Body of pancreas (tissue), 4 donors: ENCODE measurements at regions not wholly inside any gene's neighbourhood (a gene's known extent, or its start where the extent isn't known, plus 50 kb on each side); places are given as distances from the start of the nearest gene placed in this dataset.

Experiments
- ATAC-seq: fragments of 150-250 bp; one replicate; pipeline ENCODE4 v1.9.1; 2016
- DNase-seq, 4 donors: peaks; one replicate each; pipeline ENCODE4 v3.0.0-alpha.2; 2019
- H3K27ac ChIP-seq, 4 donors: fragments of 200-600 bp; sonication (generic); 1 replicate in 3 of 4; 2 replicates in 1 of 4; pipeline versions ENCODE4 v1.5.1 to v1.6.1; 2016 to 2019; ENCODE audit warnings: mild to moderate bottlenecking in 1 of 4, mixed read lengths in 1 of 4, moderate library complexity in 1 of 4
- H3K27me3 ChIP-seq, 2 donors: fragments of 200-600 bp; sonication (generic); one replicate each; pipeline ENCODE4 v1.6.0; 2016; ENCODE audit warnings: mild to moderate bottlenecking in 1 of 2
- H3K36me3 ChIP-seq, 2 donors: fragments of 200-600 bp; sonication (generic); replicated peaks in 1 of 2; 2 replicates each; pipeline ENCODE4 v1.5.1; 2016; ENCODE audit warnings: low read depth in 2 of 2; ENCODE audit not compliant: insufficient read depth in 1 of 2
- H3K4me1 ChIP-seq: fragments of 200-600 bp; sonication (generic); one replicate; pipeline ENCODE4 v1.6.0; 2016
- H3K4me3 ChIP-seq, 2 donors: fragments of 200-600 bp; sonication (generic); 1 replicate in 1 of 2; 2 replicates in 1 of 2; pipeline ENCODE4 v1.5.1; 2016 to 2019
- H3K9me3 ChIP-seq, 3 donors: fragments of 200-600 bp; sonication (generic); 1 replicate in 2 of 3; 2 replicates in 1 of 3; pipeline ENCODE4 v1.5.1; 2016
- CTCF ChIP-seq, 7 experiments: fragments of 450-650 bp in 4 of 7; fragments of 200-600 bp in 3 of 7; sonication (generic) in 3 of 7; IDR thresholded peaks; one replicate each; pipeline ENCODE4 v1.5.1; 2016 to 2019; ENCODE audit warnings: antibody characterized with exemption in 7 of 7
- POLR2A ChIP-seq, 3 donors: fragments of 450-650 bp; IDR thresholded peaks; one replicate each; pipeline ENCODE4 v1.6.1; 2016; ENCODE audit warnings: antibody characterized with exemption in 3 of 3, mild to moderate bottlenecking in 2 of 3
- WGBS, 2 donors: methylation state at CpG; one replicate each; pipeline ENCODE4 v1.1.5; 2017; 5-methylcytosine and 5-hydroxymethylcytosine counted together
- intact Hi-C: fragments of 100-400 bp; cut with DNase I; formaldehyde crosslinking; loops from one replicate; pipeline ENCODE4 v1.15.1; 2023

GRCh38 chr6:16849280-16849987 lies 88.2 kb upstream of the ATXN1 start:
- H3K27ac ChIP-seq, result no peak overlapping the region

GRCh38 chr6:16846399-16846778 lies 85.1 kb upstream of the ATXN1 start:
- intact Hi-C loops, result no loop called here
- Histone ChIP-seq H3K4me3 (no peak overlapping the region), H3K27me3 (no peaks in the 10 kb centered on the region), H3K36me3 (no peaks in the 10 kb centered on the region), H3K4me1 (no peaks in the 10 kb centered on the region), H3K9me3 (no peaks in the 10 kb centered on the region), H3K27ac (no peak overlapping the region)
- WGBS, 2 donors, result 79% methylated on average over 2 of the region's 2 CpGs
- no peak for DNase-seq
- no peak for ATAC-seq
- TF ChIP-seq POLR2A (IDR thresholded peaks at IDR 0.05) (no peak), CTCF (IDR thresholded peaks at IDR 0.05) (no peak)

More at GRCh38 chr6:16849280-16849987, 88.2 kb upstream of the ATXN1 start:
- no peak overlapping the region for H3K4me3 ChIP-seq
- H3K27me3 ChIP-seq, result no peaks in the 10 kb centered on the region
- no peaks in the 10 kb centered on the region for H3K36me3 ChIP-seq
- H3K9me3 ChIP-seq, result no peaks in the 10 kb centered on the region
- DNase-seq, result no peak
- no peaks in the 10 kb centered on the region for H3K4me1 ChIP-seq
- TF ChIP-seq POLR2A (IDR thresholded peaks at IDR 0.05) (no peak), CTCF (IDR thresholded peaks at IDR 0.05) (no peak)
- ATAC-seq, result no peak
- intact Hi-C loops, result no loop called here
- 48 to 49% methylated on average over 11 of the region's 11 CpGs for WGBS, 2 donors

- Histone ChIP-seq H3K36me3 (no peaks in the 10 kb centered on the region), H3K9me3 (no peaks in the 10 kb centered on the region), H3K4me3 (no peak overlapping the region), H3K27ac (no peak overlapping the region), H3K27me3 (no peaks in the 10 kb centered on the region), H3K4me1 (no peaks in the 10 kb centered on the region)
- ATAC-seq (no peak), DNase-seq (no peak)
- TF ChIP-seq POLR2A (IDR thresholded peaks at IDR 0.05) (no peak), CTCF (IDR thresholded peaks at IDR 0.05) (no peak)
- WGBS, 2 donors, result 91 to 94% methylated on average over 5 of the region's 5 CpGs
- intact Hi-C loops, result no loop called here
Measured at GRCh38 chr6:16844183-16844582, 82.9 kb upstream of the ATXN1 start.

- Histone ChIP-seq H3K27me3 (no peaks in the 10 kb centered on the region), H3K4me1 (no peaks in the 10 kb centered on the region), H3K27ac (no peak overlapping the region), H3K36me3 (no peaks in the 10 kb centered on the region), H3K9me3 (no peaks in the 10 kb centered on the region), H3K4me3 (no peak overlapping the region)
- WGBS, 2 donors, result 91% methylated on average over 4 of the region's 4 CpGs
- no peak for TF ChIP-seq POLR2A (IDR thresholded peaks at IDR 0.05)
- no peak for TF ChIP-seq CTCF (IDR thresholded peaks at IDR 0.05)
- ATAC-seq, result no peak
- intact Hi-C loops, result no loop called here
- no peak for DNase-seq
Measured at GRCh38 chr6:16842676-16843075, 81.4 kb upstream of the ATXN1 start.

GRCh38 chr6:16841241-16841640 lies 80.0 kb upstream of the ATXN1 start:
- intact Hi-C loops, result no loop called here
- Histone ChIP-seq H3K36me3 (no peaks in the 10 kb centered on the region), H3K27ac (no peak overlapping the region), H3K4me3 (no peak overlapping the region), H3K27me3 (no peaks in the 10 kb centered on the region), H3K4me1 (no peaks in the 10 kb centered on the region), H3K9me3 (no peaks in the 10 kb centered on the region)
- no peak for TF ChIP-seq POLR2A (IDR thresholded peaks at IDR 0.05)
- TF ChIP-seq CTCF (IDR thresholded peaks at IDR 0.05), result no peak
- WGBS, 2 donors, result 57 to 60% methylated on average over 7 of the region's 7 CpGs
- no peak for DNase-seq
- ATAC-seq, result no peak
